ENCODE measurements at regions not wholly inside any gene's neighbourhood (a gene's known extent, or its start where the extent isn't known, plus 50 kb on each side); places are given as distances from the start of the nearest gene placed in this dataset.

DNA sequence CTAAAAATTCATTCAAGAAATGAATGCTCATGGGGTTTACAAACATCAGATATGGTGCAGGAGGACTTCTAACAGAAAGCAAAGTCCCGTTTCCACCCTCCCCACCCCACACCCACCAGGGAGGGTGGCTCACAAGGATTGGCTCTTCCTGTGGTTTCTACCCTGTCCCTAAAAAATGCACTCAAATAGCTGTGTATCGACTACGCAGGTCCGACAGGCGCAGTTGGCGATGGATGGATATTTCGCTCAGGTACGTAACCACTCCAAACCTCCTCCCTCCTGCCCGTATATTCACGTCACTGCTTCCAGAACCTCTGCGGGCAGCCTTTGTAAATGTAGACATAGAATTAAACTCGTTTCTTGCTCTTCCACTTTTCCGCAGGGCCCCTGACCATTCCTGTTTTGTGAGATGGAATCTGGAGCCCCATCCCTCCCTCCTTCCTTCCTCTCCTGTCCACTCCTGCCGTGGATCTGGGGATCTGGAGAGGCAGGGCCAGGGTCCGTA lies 264.3 kb downstream of the BMP7 start:
- no peak for DNase-seq
- no peak overlapping the region for H3K18ac ChIP-seq (ENCODE audit: low read length)
- no peak overlapping the region for H3K9ac ChIP-seq (ENCODE audit: low read length)
- H3K4me2 ChIP-seq (ENCODE audit: low read length) = no peak overlapping the region
- no peaks in the 10 kb centered on the region for H3K36me3 ChIP-seq (ENCODE audit: control insufficient read depth, insufficient read depth, low read length)
- no peaks in the 10 kb centered on the region for H3K27me3 ChIP-seq (ENCODE audit: insufficient read depth, low read length, poor library complexity)
- no peak overlapping the region for H3K4me3 ChIP-seq (ENCODE audit: low read length)
- no peak overlapping the region for H3K56ac ChIP-seq (ENCODE audit: low read length)
- H4K5ac ChIP-seq (ENCODE audit: low read length) = no peak overlapping the region
- no peaks in the 10 kb centered on the region for H3K79me2 ChIP-seq (ENCODE audit: control insufficient read depth, insufficient read depth, low read length)
- H3K79me1 ChIP-seq (ENCODE audit: low read length) = no peaks in the 10 kb centered on the region
- no peak overlapping the region for H3K4ac ChIP-seq (ENCODE audit: low read depth, low read length)
- no peaks in the 10 kb centered on the region for H3K4me1 ChIP-seq (ENCODE audit: control insufficient read depth, low read depth, low read length)
- no peak overlapping the region for H2BK5ac ChIP-seq (ENCODE audit: low read length)
- no peak overlapping the region for H3K27ac ChIP-seq (ENCODE audit: low read depth, low read length)
- no CpG with 5 or more reads among the region's 15 CpGs for WGBS (ENCODE audit: extremely low coverage, insufficient coverage, low lambda C conversion rate)
- no peak overlapping the region for H2BK15ac ChIP-seq (replicated peaks; ENCODE audit: low read depth)
- H2AK5ac ChIP-seq (ENCODE audit: low read length) = no peak overlapping the region
- no peak overlapping the region for H4K8ac ChIP-seq (ENCODE audit: low read depth, low read length)
- no peak overlapping the region for H2BK120ac ChIP-seq (ENCODE audit: low read depth, low read length)
- H3K23ac ChIP-seq (ENCODE audit: low read length) = no peak overlapping the region

- Histone ChIP-seq H3K23ac (ENCODE audit: low read length) (no peak overlapping the region), H4K5ac (ENCODE audit: low read length) (no peak overlapping the region), H3K4me1 (ENCODE audit: control insufficient read depth, low read depth, low read length) (no peaks in the 10 kb centered on the region)
These were observed 263.4 kb downstream of the BMP7 start for GRCh38 chr20:57003012-57003411.

GRCh38 chr20:57004416-57004815 lies 262.0 kb downstream of the BMP7 start:
- Histone ChIP-seq H3K27me3 (ENCODE audit: insufficient read depth, low read length, poor library complexity) (no peaks in the 10 kb centered on the region), H3K79me1 (ENCODE audit: low read length) (no peaks in the 10 kb centered on the region), H3K4ac (ENCODE audit: low read depth, low read length) (no peak overlapping the region), H3K9ac (ENCODE audit: low read length) (no peak overlapping the region), H4K5ac (ENCODE audit: low read length) (no peak overlapping the region), H2BK120ac (ENCODE audit: low read depth, low read length) (no peak overlapping the region), H3K79me2 (ENCODE audit: control insufficient read depth, insufficient read depth, low read length) (no peaks in the 10 kb centered on the region), H2BK5ac (ENCODE audit: low read length) (no peak overlapping the region), H3K4me3 (ENCODE audit: low read length) (no peak overlapping the region), H3K36me3 (ENCODE audit: control insufficient read depth, insufficient read depth, low read length) (no peaks in the 10 kb centered on the region), H2BK15ac (replicated peaks; ENCODE audit: low read depth) (no peak overlapping the region), H4K8ac (ENCODE audit: low read depth, low read length) (no peak overlapping the region), H2AK5ac (ENCODE audit: low read length) (no peak overlapping the region), H3K18ac (ENCODE audit: low read length) (no peak overlapping the region), H3K4me1 (ENCODE audit: control insufficient read depth, low read depth, low read length) (peaks cover 2% of the 10 kb centered on the region), H3K4me2 (ENCODE audit: low read length) (no peak overlapping the region), H3K56ac (ENCODE audit: low read length) (no peak overlapping the region), H3K27ac (ENCODE audit: low read depth, low read length) (no peak overlapping the region), H3K23ac (ENCODE audit: low read length) (no peak overlapping the region)
- WGBS (ENCODE audit: extremely low coverage, insufficient coverage, low lambda C conversion rate) = no CpG with 5 or more reads among the region's 5 CpGs
- DNase-seq = no peak

More at GRCh38 chr20:57003012-57003411, 263.4 kb downstream of the BMP7 start:
- Histone ChIP-seq H3K18ac (ENCODE audit: low read length) (no peak overlapping the region), H3K36me3 (ENCODE audit: control insufficient read depth, insufficient read depth, low read length) (no peaks in the 10 kb centered on the region), H3K9ac (ENCODE audit: low read length) (no peak overlapping the region), H3K79me1 (ENCODE audit: low read length) (no peaks in the 10 kb centered on the region), H3K4me3 (ENCODE audit: low read length) (no peak overlapping the region), H3K27me3 (ENCODE audit: insufficient read depth, low read length, poor library complexity) (no peaks in the 10 kb centered on the region), H2BK120ac (ENCODE audit: low read depth, low read length) (no peak overlapping the region), H3K4me2 (ENCODE audit: low read length) (no peak overlapping the region), H2AK5ac (ENCODE audit: low read length) (no peak overlapping the region), H2BK15ac (replicated peaks; ENCODE audit: low read depth) (no peak overlapping the region), H2BK5ac (ENCODE audit: low read length) (no peak overlapping the region), H3K79me2 (ENCODE audit: control insufficient read depth, insufficient read depth, low read length) (no peaks in the 10 kb centered on the region), H4K8ac (ENCODE audit: low read depth, low read length) (no peak overlapping the region), H3K27ac (ENCODE audit: low read depth, low read length) (no peak overlapping the region), H3K56ac (ENCODE audit: low read length) (no peak overlapping the region), H3K4ac (ENCODE audit: low read depth, low read length) (no peak overlapping the region)
- no peak for DNase-seq
- no CpG with 5 or more reads among the region's 7 CpGs for WGBS (ENCODE audit: extremely low coverage, insufficient coverage, low lambda C conversion rate)

DNA sequence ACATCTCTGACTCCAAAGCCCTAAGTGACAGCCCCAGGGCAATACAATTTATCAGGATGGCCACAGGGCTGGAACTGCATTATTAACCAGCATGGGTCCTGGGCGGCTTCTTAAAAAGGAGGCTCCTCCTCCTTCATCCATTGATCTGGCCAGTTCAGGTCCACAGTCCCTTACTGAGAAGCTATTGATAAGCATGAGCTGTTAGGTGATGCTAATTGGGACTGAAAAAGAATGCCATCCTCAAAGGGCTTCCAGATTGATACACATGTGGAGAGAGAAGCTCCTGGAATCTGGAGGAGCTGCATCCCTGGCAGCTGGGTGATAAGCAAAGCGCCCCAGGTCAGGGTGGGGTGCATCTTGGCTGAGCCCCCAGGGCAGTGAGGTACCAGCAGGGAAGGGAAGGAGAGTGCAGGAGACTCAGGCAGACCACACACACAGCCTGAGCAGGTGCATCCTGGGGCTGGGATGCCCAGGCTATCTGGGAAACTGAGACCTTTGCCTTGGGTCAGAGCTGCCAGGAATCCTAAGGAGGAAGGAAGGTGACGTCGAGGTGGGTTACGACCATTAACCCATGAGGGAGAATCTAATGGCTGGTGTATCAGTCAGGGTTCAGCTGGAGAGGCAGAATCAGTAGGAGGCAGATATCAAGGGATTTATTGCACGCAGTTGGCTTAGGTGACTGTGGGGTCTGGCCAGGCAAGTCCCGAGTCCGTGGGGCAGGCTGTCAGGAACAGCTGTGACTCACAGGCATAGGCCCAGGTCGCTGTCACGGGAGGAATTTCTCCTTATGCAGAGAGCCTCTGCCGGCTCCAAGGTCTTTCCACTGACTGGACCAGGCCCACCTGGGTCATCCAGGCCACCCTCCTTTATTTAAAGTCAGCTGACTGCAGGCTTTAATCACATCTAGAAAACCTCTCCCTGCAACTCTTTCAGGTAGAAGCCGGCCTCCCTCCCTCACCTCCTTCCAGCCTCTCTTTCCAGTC lies 261.2 kb downstream of the BMP7 start:
- Histone ChIP-seq H3K4me3 (ENCODE audit: low read length) (no peak overlapping the region), H3K4me1 (ENCODE audit: control insufficient read depth, low read depth, low read length) (peaks cover 2% of the 10 kb centered on the region), H3K18ac (ENCODE audit: low read length) (no peak overlapping the region), H2BK120ac (ENCODE audit: low read depth, low read length) (no peak overlapping the region), H3K36me3 (ENCODE audit: control insufficient read depth, insufficient read depth, low read length) (no peaks in the 10 kb centered on the region), H4K5ac (ENCODE audit: low read length) (no peak overlapping the region), H3K79me1 (ENCODE audit: low read length) (no peaks in the 10 kb centered on the region), H3K4ac (ENCODE audit: low read depth, low read length) (no peak overlapping the region), H3K27ac (ENCODE audit: low read depth, low read length) (no peak overlapping the region), H3K79me2 (ENCODE audit: control insufficient read depth, insufficient read depth, low read length) (no peaks in the 10 kb centered on the region), H4K8ac (ENCODE audit: low read depth, low read length) (no peak overlapping the region), H3K9ac (ENCODE audit: low read length) (no peak overlapping the region), H3K56ac (ENCODE audit: low read length) (no peak overlapping the region), H2BK5ac (ENCODE audit: low read length) (no peak overlapping the region), H3K4me2 (ENCODE audit: low read length) (no peak overlapping the region), H2BK15ac (replicated peaks; ENCODE audit: low read depth) (no peak overlapping the region), H3K23ac (ENCODE audit: low read length) (no peak overlapping the region), H3K27me3 (ENCODE audit: insufficient read depth, low read length, poor library complexity) (no peaks in the 10 kb centered on the region), H2AK5ac (ENCODE audit: low read length) (no peak overlapping the region)
- DNase-seq = no peak
- no CpG with 5 or more reads among the region's 12 CpGs for WGBS (ENCODE audit: extremely low coverage, insufficient coverage, low lambda C conversion rate)

DNA sequence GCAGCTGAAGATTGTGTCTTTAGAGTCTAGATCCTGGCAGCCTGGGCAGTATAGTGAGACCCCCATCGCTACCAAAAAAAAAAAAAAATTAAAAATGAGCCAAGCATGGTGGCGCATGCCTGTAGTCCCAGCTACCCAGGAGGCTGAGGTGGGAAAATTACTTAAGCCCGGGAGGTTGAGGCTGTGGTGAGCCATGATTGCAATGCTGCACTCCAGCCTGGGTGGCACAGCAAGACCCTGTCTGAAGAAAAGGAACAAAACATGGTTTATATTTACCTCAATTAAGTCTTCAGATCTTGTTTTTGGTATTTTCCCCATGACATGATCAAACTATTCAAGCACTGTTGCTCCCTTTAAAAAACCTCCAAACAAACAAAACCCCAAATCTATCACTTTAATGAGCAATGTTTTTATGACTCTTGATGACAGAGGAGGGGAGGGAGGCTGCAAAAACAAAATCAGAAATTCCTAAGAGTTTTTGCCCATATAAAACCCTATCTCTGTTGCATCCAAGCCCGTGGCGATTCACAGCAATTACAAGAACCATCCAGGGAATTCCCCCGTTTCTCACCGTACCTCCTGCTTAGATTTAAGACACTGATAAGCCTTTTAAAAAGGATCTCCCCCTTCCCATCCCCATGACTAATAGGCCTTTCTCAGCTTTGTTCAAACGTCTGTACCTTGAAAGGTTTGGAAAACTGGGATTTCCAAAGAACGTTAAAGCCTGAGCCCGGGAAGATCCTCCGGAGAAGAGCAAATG lies 259.9 kb downstream of the BMP7 start:
- H3K18ac ChIP-seq (ENCODE audit: low read length) = no peak overlapping the region
- peaks cover 2% of the 10 kb centered on the region for H3K4me1 ChIP-seq (ENCODE audit: control insufficient read depth, low read depth, low read length)
- no CpG with 5 or more reads among the region's 11 CpGs for WGBS (ENCODE audit: extremely low coverage, insufficient coverage, low lambda C conversion rate)

More for the DNA sequence above, 259.9 kb downstream of the BMP7 start:
- DNase-seq = peak; percentile 86
- no peak overlapping the region for H4K5ac ChIP-seq (ENCODE audit: low read length)
- H3K4me2 ChIP-seq (ENCODE audit: low read length) = no peak overlapping the region
- no peaks in the 10 kb centered on the region for H3K79me2 ChIP-seq (ENCODE audit: control insufficient read depth, insufficient read depth, low read length)
- no peak overlapping the region for H2BK120ac ChIP-seq (ENCODE audit: low read depth, low read length)
- H3K23ac ChIP-seq (ENCODE audit: low read length) = no peak overlapping the region
- H2BK15ac ChIP-seq (replicated peaks; ENCODE audit: low read depth) = no peak overlapping the region
- no peaks in the 10 kb centered on the region for H3K79me1 ChIP-seq (ENCODE audit: low read length)
- no peak overlapping the region for H4K8ac ChIP-seq (ENCODE audit: low read depth, low read length)
- H3K56ac ChIP-seq (ENCODE audit: low read length) = no peak overlapping the region
- H3K36me3 ChIP-seq (ENCODE audit: control insufficient read depth, insufficient read depth, low read length) = no peaks in the 10 kb centered on the region
- H3K4me3 ChIP-seq (ENCODE audit: low read length) = no peak overlapping the region
- no peak overlapping the region for H3K4ac ChIP-seq (ENCODE audit: low read depth, low read length)
- no peaks in the 10 kb centered on the region for H3K27me3 ChIP-seq (ENCODE audit: insufficient read depth, low read length, poor library complexity)
- no peak overlapping the region for H2BK5ac ChIP-seq (ENCODE audit: low read length)
- H3K9ac ChIP-seq (ENCODE audit: low read length) = no peak overlapping the region
- no peak overlapping the region for H2AK5ac ChIP-seq (ENCODE audit: low read length)
- H3K27ac ChIP-seq (ENCODE audit: low read depth, low read length) = no peak overlapping the region
